ENCODE measurements at regions not wholly inside any gene's neighbourhood (a gene's known extent, or its start where the extent isn't known, plus 50 kb on each side); places are given as distances from the start of the nearest gene placed in this dataset.

- no peak for DNase-seq (ENCODE audit: extremely low read depth, low read depth, low spot score)
Observed at GRCh38 chr10:32171204-32171603, 115.0 kb upstream of the KIF5B start.

DNA sequence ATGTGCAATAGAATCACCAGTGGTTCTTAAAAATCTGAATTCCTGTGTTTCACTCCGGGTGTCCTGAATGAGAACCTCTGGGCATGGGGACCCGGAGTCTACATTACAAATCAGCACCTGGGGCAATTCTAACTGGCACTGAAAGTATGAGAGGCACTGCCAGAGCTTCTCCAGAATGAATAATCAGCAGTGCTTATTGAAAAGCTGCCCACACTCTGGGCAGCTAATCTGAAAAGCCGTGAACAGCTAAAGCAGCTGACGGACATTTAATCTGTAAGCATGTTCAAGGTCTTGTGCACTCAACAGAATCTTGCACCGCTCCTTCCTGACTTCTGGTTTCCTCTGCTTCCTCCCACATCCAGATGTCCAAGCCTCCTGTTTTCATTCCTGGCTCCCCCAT, 113.3 kb upstream of the KIF5B start:
- DNase-seq (ENCODE audit: extremely low read depth, low read depth, low spot score): no peak

- no peak for DNase-seq (ENCODE audit: extremely low read depth, low read depth, low spot score)
Observed at GRCh38 chr10:32167450-32167849, 111.2 kb upstream of the KIF5B start.

GRCh38 chr10:32166365-32166764, 110.1 kb upstream of the KIF5B start:
- DNase-seq (ENCODE audit: extremely low read depth, low read depth, low spot score): no peak

DNA sequence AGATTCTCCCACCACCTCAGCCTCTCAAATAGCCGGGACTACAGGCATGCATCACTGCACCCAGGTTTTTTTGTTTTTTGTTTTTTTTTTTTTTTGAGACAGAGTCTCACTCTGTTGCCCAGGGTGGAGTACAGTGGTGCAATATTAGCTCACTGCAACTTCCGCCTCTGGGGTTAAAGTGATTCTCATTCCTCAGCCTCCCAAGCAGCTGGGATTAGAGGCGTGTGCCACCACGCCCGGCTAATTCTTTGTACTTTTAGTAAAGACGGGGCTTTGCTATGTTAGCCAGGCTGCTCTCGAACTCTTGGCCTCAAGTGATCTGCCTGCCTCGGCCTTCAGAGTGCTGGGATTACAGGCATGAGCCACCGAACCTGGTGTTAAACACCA, 107.5 kb upstream of the KIF5B start:
- DNase-seq (ENCODE audit: extremely low read depth, low read depth, low spot score): no peak

DNA sequence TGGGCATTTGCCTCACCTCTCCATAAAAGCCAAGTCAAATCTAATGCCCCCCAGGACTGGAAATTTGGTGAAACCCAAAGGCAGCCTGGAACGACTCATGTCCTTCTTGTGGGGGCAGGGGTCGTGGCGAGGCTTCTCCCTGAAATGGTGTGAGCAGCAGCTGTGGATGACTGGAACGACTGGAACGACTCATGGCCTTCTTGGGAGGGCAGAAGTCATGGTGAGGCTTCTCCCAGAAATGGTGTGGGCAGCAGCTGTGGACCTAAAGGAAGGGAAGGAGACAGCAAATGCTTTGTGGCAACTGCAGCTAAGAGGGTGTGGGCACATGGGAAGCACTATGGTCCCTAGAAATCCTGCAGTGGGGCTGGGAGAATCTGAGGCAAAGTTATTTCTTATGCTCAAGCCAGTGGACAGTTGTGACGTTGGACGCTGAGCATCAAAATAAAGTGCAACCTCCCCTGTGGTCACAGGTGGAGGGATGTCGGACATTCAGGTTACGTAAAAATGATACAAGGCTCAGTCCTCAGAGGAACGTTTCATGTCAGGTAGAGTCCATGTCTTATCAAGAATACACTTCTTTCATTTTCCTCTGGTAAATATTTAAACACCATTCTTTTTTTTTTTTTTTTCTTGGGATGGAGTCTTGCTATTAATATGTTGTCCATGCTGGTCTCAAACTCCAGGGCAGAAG, 107.0 kb upstream of the KIF5B start:
- no peak for DNase-seq (ENCODE audit: extremely low read depth, low read depth, low spot score)

- DNase-seq (ENCODE audit: extremely low read depth, low read depth, low spot score): no peak
Observed at GRCh38 chr10:32161586-32161985, 105.4 kb upstream of the KIF5B start.

- no peak for DNase-seq (ENCODE audit: extremely low read depth, low read depth, low spot score)
Observed at GRCh38 chr10:32160864-32161263, 104.6 kb upstream of the KIF5B start.

DNA sequence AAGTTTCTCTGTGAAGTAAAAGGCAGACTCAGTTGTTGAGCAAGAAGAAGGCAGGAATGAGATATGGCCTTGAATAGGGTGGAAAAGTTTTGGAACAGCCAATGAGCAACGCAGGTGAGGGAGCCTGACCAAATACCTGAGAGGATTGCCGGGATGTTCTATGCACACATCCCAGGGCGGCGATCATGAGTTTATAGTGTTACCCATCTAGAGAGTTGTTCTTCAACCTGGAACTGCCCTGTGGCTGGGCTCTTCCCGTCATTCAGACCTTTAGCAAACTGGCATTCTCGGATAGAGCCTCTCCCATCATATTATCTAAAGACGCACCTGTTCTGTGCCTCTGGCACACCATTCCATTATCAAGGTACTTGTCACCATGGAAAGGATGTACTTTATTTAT, 103.0 kb upstream of the KIF5B start:
- DNase-seq (ENCODE audit: extremely low read depth, low read depth, low spot score): no peak

- no peak for DNase-seq (ENCODE audit: extremely low read depth, low read depth, low spot score)
Observed at GRCh38 chr10:32156031-32156495, 99.8 kb upstream of the KIF5B start.

- DNase-seq (ENCODE audit: extremely low read depth, low read depth, low spot score): no peak
Observed at GRCh38 chr10:32155075-32155516, 98.9 kb upstream of the KIF5B start.

GRCh38 chr10:32153931-32154330, 97.7 kb upstream of the KIF5B start:
- no peak for DNase-seq (ENCODE audit: extremely low read depth, low read depth, low spot score)

- no peak for DNase-seq (ENCODE audit: extremely low read depth, low read depth, low spot score)
Observed at GRCh38 chr10:32153252-32153651, 97.0 kb upstream of the KIF5B start.

GRCh38 chr10:32151871-32152270, 95.6 kb upstream of the KIF5B start:
- no peak for DNase-seq (ENCODE audit: extremely low read depth, low read depth, low spot score)

DNA sequence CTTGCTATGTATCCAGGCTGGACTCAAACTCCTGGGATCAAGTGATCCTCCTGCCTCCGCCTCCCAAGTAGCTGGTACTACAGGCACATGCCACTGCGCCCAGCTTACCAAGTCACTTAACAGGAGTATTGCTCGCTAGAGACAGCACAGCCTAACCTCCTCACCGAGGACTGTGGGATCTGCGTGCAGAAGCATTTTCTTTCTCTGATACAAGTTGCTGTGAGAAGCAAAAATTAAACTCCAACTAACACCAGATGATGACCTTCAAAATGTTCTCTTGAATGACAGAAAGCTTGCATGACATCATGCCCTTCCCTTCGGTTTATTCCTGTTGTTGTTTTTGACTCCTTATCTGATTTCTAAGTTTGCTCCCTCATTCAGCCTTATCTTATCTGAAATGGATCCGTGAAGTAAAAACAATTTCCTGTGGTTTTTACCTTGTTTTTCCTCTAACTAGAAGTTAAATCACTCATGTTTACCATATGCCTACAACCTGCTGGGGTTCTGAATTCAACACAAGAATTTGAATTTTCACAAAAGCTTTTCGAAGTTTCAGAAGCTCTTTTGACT, 94.4 kb upstream of the KIF5B start:
- no peak for DNase-seq (ENCODE audit: extremely low read depth, low read depth, low spot score)

- DNase-seq (ENCODE audit: extremely low read depth, low read depth, low spot score): no peak
Observed at GRCh38 chr10:32149252-32149955, 93.2 kb upstream of the KIF5B start.

- DNase-seq (ENCODE audit: extremely low read depth, low read depth, low spot score): no peak
Observed at GRCh38 chr10:32148864-32149251, 92.6 kb upstream of the KIF5B start.

- no peak for DNase-seq (ENCODE audit: extremely low read depth, low read depth, low spot score)
Observed at GRCh38 chr10:32147730-32148129, 91.5 kb upstream of the KIF5B start.

DNA sequence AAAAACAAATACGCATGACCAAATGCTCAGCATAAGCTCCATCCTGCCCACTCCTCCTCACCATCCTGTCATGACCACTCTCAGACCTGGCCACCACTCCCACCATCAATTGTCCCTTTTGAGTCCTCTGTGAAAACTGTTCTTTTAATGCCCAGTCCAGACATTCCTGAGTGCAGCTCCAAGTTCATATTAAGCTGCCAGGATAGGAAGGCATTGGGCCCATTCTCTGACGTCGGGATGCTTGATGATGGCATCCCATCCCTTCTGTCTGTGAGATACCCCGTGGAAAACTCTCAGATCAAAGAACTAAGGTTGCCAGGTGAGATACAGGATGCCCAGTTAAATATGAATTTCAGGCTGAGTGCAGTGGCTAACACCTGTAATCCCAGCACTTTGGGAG, 89.9 kb upstream of the KIF5B start:
- DNase-seq (ENCODE audit: extremely low read depth, low read depth, low spot score): no peak

GRCh38 chr10:32144817-32145688, 88.8 kb upstream of the KIF5B start:
- no peak for DNase-seq (ENCODE audit: extremely low read depth, low read depth, low spot score)

GRCh38 chr10:32143302-32143847, 87.2 kb upstream of the KIF5B start:
- no peak for DNase-seq (ENCODE audit: extremely low read depth, low read depth, low spot score)

Data from glomerular endothelial cell (primary cell).